Neural progenitor cell (in vitro differentiated cells): ENCODE measurements at regions not wholly inside any gene's neighbourhood (a gene's known extent, or its start where the extent isn't known, plus 50 kb on each side); places are given as distances from the start of the nearest gene placed in this dataset.

ENCODE experiments used
- DNase-seq: peaks from one replicate; pipeline ENCODE4 v3.0.0-alpha.2; 2016; ENCODE audit warnings: low spot score
- H2AFZ ChIP-seq: fragments of 200-600 bp; sonication (generic); replicated peaks from 2 replicates; pipeline ENCODE4 v1.6.1; 2016; ENCODE audit warnings: antibody characterized with exemption
- H3F3A ChIP-seq: fragments of 200-600 bp; sonication (generic); 2 replicates; pipeline ENCODE4 v1.6.1; 2016; ENCODE audit warnings: antibody characterized with exemption, low read depth
- H3K27ac ChIP-seq: fragments of 200-600 bp; sonication (generic); 2 replicates; pipeline ENCODE4 v1.5.1; 2016; ENCODE audit warnings: mild to moderate bottlenecking
- H3K27me3 ChIP-seq: fragments of 200-600 bp; sonication (generic); 2 replicates; pipeline ENCODE4 v1.6.1; 2016; ENCODE audit warnings: mild to moderate bottlenecking, moderate library complexity
- H3K36me3 ChIP-seq: fragments of 200-600 bp; sonication (generic); 2 replicates; pipeline ENCODE4 v1.5.1; 2016
- H3K4me1 ChIP-seq: fragments of 200-600 bp; sonication (generic); 2 replicates; pipeline ENCODE4 v1.6.1; 2016; ENCODE audit warnings: mixed run types
- H3K4me2 ChIP-seq: fragments of 200-600 bp; sonication (generic); 2 replicates; pipeline ENCODE4 v1.6.1; 2016
- H3K4me3 ChIP-seq: fragments of 200-600 bp; sonication (generic); 2 replicates; pipeline ENCODE4 v1.5.1; 2016
- H3K79me2 ChIP-seq: fragments of 200-600 bp; sonication (generic); 2 replicates; pipeline ENCODE4 v1.6.1; 2016; ENCODE audit warnings: low read depth
- H3K9ac ChIP-seq: fragments of 200-600 bp; sonication (generic); 2 replicates; pipeline ENCODE4 v1.6.1; 2016
- H3K9me3 ChIP-seq: fragments of 200-600 bp; sonication (generic); 2 replicates; pipeline ENCODE4 v1.5.1; 2016; ENCODE audit warnings: low read depth
- H4K20me1 ChIP-seq: fragments of 200-600 bp; sonication (generic); 2 replicates; pipeline ENCODE4 v1.6.1; 2016; ENCODE audit warnings: low read depth
- H3K27ac Mint-ChIP-seq: 3 replicates; pipeline ENCODE4 v1.8.0; 2021; ENCODE audit warnings: mixed read lengths
- H3K27me3 Mint-ChIP-seq: 2 replicates; pipeline ENCODE4 v1.8.0; 2022; ENCODE audit warnings: low read depth, mild to moderate bottlenecking, inconsistent platforms, moderate library complexity, mixed read lengths; ENCODE audit not compliant: insufficient read depth
- H3K36me3 Mint-ChIP-seq: 3 replicates; pipeline ENCODE4 v1.8.0; 2021; ENCODE audit warnings: mixed read lengths
- H3K4me1 Mint-ChIP-seq: 3 replicates; pipeline ENCODE4 v1.8.0; 2021; ENCODE audit warnings: mixed read lengths
- H3K4me3 Mint-ChIP-seq: 3 replicates; pipeline ENCODE4 v1.8.0; 2021; ENCODE audit warnings: mild to moderate bottlenecking, moderate library complexity, mixed read lengths
- H3K9me3 Mint-ChIP-seq: 3 replicates; pipeline ENCODE4 v1.8.0; 2020; ENCODE audit warnings: mixed read lengths
- EZH2 ChIP-seq: fragments of 200-600 bp; sonication (generic); IDR thresholded peaks from 2 replicates; pipeline ENCODE4 v1.6.1; 2017; ENCODE audit warnings: antibody characterized with exemption, mild to moderate bottlenecking, moderate library complexity
- EZH2phosphoT487 ChIP-seq: fragments of 200-600 bp; sonication (generic); IDR thresholded peaks from 2 replicates; pipeline ENCODE4 v1.6.1; 2017; ENCODE audit warnings: antibody characterized with exemption
- TF ChIP-seq, protein P1 (sequence below): fragments of 200-600 bp; sonication (generic); IDR thresholded peaks from 2 replicates; pipeline ENCODE4 v1.5.1; 2017; ENCODE audit warnings: antibody characterized with exemption, mild to moderate bottlenecking

DNA sequence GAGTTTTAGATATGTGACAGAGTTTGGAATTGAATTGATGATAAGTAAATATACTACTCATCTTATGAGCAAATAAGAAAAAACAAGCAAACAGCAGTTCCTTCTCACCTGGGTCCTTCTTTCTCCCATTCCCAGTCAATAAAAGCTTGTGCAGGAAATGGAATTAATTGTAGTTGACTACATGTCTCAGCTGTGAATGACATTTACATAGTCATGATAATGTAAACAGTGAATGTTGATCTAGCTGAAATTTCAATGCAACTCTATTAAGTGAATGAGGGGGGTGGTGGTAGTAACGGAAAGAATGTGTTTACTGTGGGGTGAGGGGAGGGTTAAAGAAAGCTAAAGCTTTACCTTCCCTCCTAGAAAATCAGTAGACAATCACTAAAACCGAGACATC is 76.2 kb downstream of the NFKBIZ start:
- Histone ChIP-seq H3K27ac (no peak overlapping the region), H3K79me2 (no peaks in the 10 kb centered on the region), H3K9ac (no peak overlapping the region), H3K4me2 (no peak overlapping the region), H3K36me3 (no peaks in the 10 kb centered on the region), H3K9me3 (no peaks in the 10 kb centered on the region), H2AFZ (no peak overlapping the region), H3K4me1 (no peaks in the 10 kb centered on the region), H3K4me3 (no peak overlapping the region), H4K20me1 (no peaks in the 10 kb centered on the region), H3F3A (no peaks in the 10 kb centered on the region), H3K27me3 (no peaks in the 10 kb centered on the region)
- Mint-ChIP-seq H3K4me3 (no peak overlapping the region), H3K4me1 (no peaks in the 10 kb centered on the region), H3K27ac (no peak overlapping the region), H3K27me3 (peaks cover 3% of the 10 kb centered on the region), H3K9me3 (no peaks in the 10 kb centered on the region), H3K36me3 (no peaks in the 10 kb centered on the region)
- no peak for DNase-seq
- TF ChIP-seq EZH2phosphoT487 (no peak), EZH2 (no peak)
- TF ChIP-seq, protein P1, sequence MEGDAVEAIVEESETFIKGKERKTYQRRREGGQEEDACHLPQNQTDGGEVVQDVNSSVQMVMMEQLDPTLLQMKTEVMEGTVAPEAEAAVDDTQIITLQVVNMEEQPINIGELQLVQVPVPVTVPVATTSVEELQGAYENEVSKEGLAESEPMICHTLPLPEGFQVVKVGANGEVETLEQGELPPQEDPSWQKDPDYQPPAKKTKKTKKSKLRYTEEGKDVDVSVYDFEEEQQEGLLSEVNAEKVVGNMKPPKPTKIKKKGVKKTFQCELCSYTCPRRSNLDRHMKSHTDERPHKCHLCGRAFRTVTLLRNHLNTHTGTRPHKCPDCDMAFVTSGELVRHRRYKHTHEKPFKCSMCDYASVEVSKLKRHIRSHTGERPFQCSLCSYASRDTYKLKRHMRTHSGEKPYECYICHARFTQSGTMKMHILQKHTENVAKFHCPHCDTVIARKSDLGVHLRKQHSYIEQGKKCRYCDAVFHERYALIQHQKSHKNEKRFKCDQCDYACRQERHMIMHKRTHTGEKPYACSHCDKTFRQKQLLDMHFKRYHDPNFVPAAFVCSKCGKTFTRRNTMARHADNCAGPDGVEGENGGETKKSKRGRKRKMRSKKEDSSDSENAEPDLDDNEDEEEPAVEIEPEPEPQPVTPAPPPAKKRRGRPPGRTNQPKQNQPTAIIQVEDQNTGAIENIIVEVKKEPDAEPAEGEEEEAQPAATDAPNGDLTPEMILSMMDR: no peak

DNA sequence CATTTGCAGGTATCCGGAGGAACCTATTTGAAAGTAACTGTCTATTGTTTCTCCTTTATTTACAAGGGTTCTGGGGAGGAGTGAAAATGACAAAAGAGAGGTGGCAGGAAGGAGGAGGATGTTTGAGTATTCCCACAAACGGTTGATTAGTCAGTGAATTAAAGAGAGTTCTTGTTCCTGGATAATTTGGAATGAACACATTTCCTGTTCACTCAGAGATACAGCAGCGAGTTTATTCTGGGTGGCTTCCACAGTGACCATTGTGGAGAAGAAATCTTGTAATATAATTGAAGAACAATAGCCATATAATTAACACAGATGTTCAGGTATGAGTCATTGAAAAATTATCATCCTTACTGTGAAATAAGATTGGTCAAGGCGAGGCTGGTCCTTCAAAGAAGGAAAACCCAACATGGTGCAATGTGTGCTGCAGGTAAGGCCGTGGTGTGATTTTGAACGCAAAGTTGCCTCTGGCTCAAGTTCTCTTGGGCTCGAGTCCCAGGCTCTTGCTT is 77.3 kb downstream of the NFKBIZ start:
- H2AFZ ChIP-seq: no peak overlapping the region
- Mint-ChIP-seq H3K27me3 (peaks cover 3% of the 10 kb centered on the region), H3K4me1 (no peaks in the 10 kb centered on the region), H3K27ac (no peak overlapping the region), H3K36me3 (no peaks in the 10 kb centered on the region), H3K4me3 (no peak overlapping the region), H3K9me3 (no peaks in the 10 kb centered on the region)
- no peak overlapping the region for H3K27ac ChIP-seq
- no peak overlapping the region for H3K9ac ChIP-seq
- H3K79me2 ChIP-seq: no peaks in the 10 kb centered on the region
- no peaks in the 10 kb centered on the region for H3K9me3 ChIP-seq
- no peaks in the 10 kb centered on the region for H3K27me3 ChIP-seq
- H4K20me1 ChIP-seq: no peaks in the 10 kb centered on the region
- H3K4me3 ChIP-seq: no peak overlapping the region
- H3K36me3 ChIP-seq: no peaks in the 10 kb centered on the region
- TF ChIP-seq, protein P1: no peak
- TF ChIP-seq EZH2: no peak
- TF ChIP-seq EZH2phosphoT487: no peak
- no peak overlapping the region for H3K4me2 ChIP-seq
- no peak for DNase-seq
- H3K4me1 ChIP-seq: no peaks in the 10 kb centered on the region
- H3F3A ChIP-seq: no peaks in the 10 kb centered on the region

DNA sequence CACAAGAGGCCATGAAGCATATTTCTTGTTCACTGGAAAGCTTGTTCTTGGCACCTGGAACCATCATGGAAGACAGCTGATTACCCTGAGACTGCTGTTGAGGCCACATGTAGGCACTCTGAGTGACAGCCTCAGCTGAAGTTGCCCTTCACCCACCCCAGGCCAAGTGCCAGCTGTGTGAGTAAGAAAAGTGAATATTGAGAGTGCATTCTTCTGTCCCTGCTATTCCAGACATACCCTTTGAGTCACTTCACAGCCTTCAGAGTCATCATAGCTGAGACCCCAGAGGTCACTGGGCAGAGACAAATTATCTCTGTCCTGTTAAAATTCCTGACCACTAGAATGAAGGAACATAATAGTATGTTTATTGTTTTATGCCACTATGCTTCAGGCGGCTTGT is 79.6 kb downstream of the NFKBIZ start:
- Histone ChIP-seq H3K27ac (no peak overlapping the region), H3F3A (no peaks in the 10 kb centered on the region), H3K4me2 (no peak overlapping the region), H3K36me3 (no peaks in the 10 kb centered on the region), H4K20me1 (no peaks in the 10 kb centered on the region), H3K27me3 (no peaks in the 10 kb centered on the region), H2AFZ (no peak overlapping the region), H3K4me3 (no peak overlapping the region), H3K9ac (no peak overlapping the region), H3K9me3 (no peaks in the 10 kb centered on the region), H3K79me2 (no peaks in the 10 kb centered on the region), H3K4me1 (no peaks in the 10 kb centered on the region)
- no peak for TF ChIP-seq EZH2
- TF ChIP-seq, protein P1: no peak
- TF ChIP-seq EZH2phosphoT487: no peak
- Mint-ChIP-seq H3K9me3 (peaks cover 3% of the 10 kb centered on the region), H3K4me3 (no peak overlapping the region), H3K27ac (no peak overlapping the region), H3K27me3 (peaks cover 3% of the 10 kb centered on the region), H3K36me3 (no peaks in the 10 kb centered on the region), H3K4me1 (no peaks in the 10 kb centered on the region)
- no peak for DNase-seq
